Fibroblast of villous mesenchyme (primary cell): ENCODE measurements at regions not wholly inside any gene's neighbourhood (a gene's known extent, or its start where the extent isn't known, plus 50 kb on each side); places are given as distances from the start of the nearest gene placed in this dataset.

Experiments
- DNase-seq: peaks from one replicate; pipeline ENCODE4 v3.0.0-alpha.2; 2010; ENCODE audit warnings: low read depth
- H3K4me3 ChIP-seq: 2 replicates; pipeline ENCODE4 v1.5.1; 2011; ENCODE audit warnings: low read depth, mild to moderate bottlenecking, low read length
- CTCF ChIP-seq: IDR thresholded peaks from 2 replicates; pipeline ENCODE4 v1.5.1; 2012; ENCODE audit warnings: low read depth, mild to moderate bottlenecking, low read length; ENCODE audit not compliant: insufficient read depth

DNA sequence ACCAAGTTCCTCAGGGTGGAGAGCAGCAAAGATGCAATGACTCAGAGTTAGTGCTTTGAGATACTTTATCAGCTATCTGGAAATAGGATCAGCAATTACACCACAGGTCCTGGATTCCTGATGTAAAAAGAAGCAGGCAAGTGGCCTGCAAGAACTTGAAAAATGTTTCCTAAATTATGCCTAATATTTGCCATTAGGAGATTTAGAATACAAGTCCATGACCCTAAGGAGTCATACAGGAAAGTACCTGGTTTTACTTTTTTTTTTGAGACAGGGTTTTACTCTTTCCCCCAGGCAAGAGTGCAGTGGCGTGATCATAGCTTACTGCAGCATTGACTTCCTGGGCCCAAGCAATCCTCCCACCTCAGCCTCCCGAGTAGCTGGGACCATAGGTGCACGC lies 78.8 kb upstream of the CRBN start:
- no peak for DNase-seq

GRCh38 chr3:3241596-3241995 lies 62.1 kb upstream of the CRBN start:
- no peak for TF ChIP-seq CTCF
- no peak overlapping the region for H3K4me3 ChIP-seq
- DNase-seq = no peak

More for the DNA sequence above, 78.8 kb upstream of the CRBN start:
- H3K4me3 ChIP-seq = no peak overlapping the region
- no peak for TF ChIP-seq CTCF

GRCh38 chr3:3240986-3241385 lies 61.5 kb upstream of the CRBN start:
- DNase-seq = no peak
- no peak overlapping the region for H3K4me3 ChIP-seq
- no peak for TF ChIP-seq CTCF

DNA sequence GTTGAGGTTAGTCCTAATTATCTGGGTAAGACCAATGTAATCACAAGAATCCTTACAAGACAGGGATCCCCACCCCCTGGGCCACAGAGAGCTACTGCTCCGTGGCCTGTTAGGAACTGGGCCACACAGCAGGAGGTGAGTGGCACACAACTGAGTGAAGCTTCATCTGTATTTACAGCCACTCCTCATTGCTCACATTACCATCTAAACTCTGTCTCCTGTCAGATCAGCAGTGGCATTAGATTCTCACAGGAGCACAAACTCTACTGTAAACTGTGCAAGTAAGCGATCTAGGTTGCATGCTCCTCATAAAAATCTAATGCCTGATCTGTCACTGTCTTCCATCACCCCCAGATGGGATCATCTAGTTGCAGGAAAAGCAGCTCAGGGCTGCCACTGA lies 58.5 kb upstream of the CRBN start:
- DNase-seq = no peak
- TF ChIP-seq CTCF = no peak
- H3K4me3 ChIP-seq = no peak overlapping the region

- no peak for DNase-seq
- no peak for TF ChIP-seq CTCF
- no peak overlapping the region for H3K4me3 ChIP-seq
These were observed 52.8 kb upstream of the CRBN start for GRCh38 chr3:3232251-3232650.
